K562 (cell line): ENCODE measurements at regions not wholly inside any gene's neighbourhood (a gene's known extent, or its start where the extent isn't known, plus 50 kb on each side); places are given as distances from the start of the nearest gene placed in this dataset.

Experiments used
- CHCHD3 ChIP-seq: fragments of 250-450 bp; sonication (Bioruptor Pico); IDR thresholded peaks from 2 replicates; pipeline ENCODE4 v2.1.2; 2022; ENCODE audit warnings: mild to moderate bottlenecking
- ELF1 ChIP-seq: fragments of 200-800 bp; sonication (Bioruptor generic); IDR thresholded peaks from 2 replicates; pipeline ENCODE4 v1.6.1; 2016; ENCODE audit warnings: missing genetic modification characterization, missing compliant biosample characterization
- GATAD2B ChIP-seq: fragments of 450-650 bp; IDR thresholded peaks from 2 replicates; pipeline ENCODE4 v1.6.1; 2017; ENCODE audit warnings: mild to moderate bottlenecking, borderline replicate concordance
- ILK ChIP-seq: fragments of 450-650 bp; IDR thresholded peaks from 2 replicates; pipeline ENCODE4 v1.6.1; 2016; ENCODE audit warnings: missing genetic modification characterization, low read depth, mild to moderate bottlenecking, missing compliant biosample characterization, moderate library complexity, borderline replicate concordance
- PCBP2 ChIP-seq: fragments of 200-400 bp; formaldehyde crosslinking; IDR thresholded peaks from 2 replicates; pipeline ENCODE4 v1.6.1; 2018; ENCODE audit warnings: low read length, low read depth, mild to moderate bottlenecking, moderate library complexity; ENCODE audit not compliant: poor library complexity, severe bottlenecking
- POLR2A ChIP-seq: fragments of 450-650 bp; conservative IDR thresholded peaks from 2 replicates; pipeline ENCODE4 v1.6.1; 2016
- PRMT5 ChIP-seq: sonication (generic); formaldehyde crosslinking; IDR thresholded peaks from 2 replicates; pipeline ENCODE4 v1.5.0; 2020; ENCODE audit warnings: missing genetic modification reagents
- RBBP5 ChIP-seq: fragments of 200-600 bp; sonication (generic); IDR thresholded peaks from 2 replicates; pipeline ENCODE4 v1.6.1; 2012; ENCODE audit warnings: borderline replicate concordance, mild to moderate bottlenecking, low read length, control low read depth, inconsistent platforms; ENCODE audit not compliant: insufficient read depth, poor library complexity, severe bottlenecking
- SIN3A ChIP-seq, 2 experiments: fragments of 150-350 bp in 1 of 2; IDR thresholded peaks; 2 replicates each; pipeline ENCODE4 v1.6.1; 2011 to 2016; ENCODE audit warnings: borderline replicate concordance in 2 of 2, low read depth in 2 of 2, low read length in 2 of 2, mild to moderate bottlenecking in 2 of 2, moderate library complexity in 2 of 2; ENCODE audit not compliant: control insufficient read depth in 1 of 2
- SMAD4 ChIP-seq: fragments of 250-450 bp; sonication (Bioruptor Pico); conservative IDR thresholded peaks from 2 replicates; pipeline ENCODE4 v1.8.0; 2021; ENCODE audit warnings: inconsistent platforms, mild to moderate bottlenecking, moderate library complexity
- TEAD1 ChIP-seq, 2 experiments: fragments of 450-650 bp in 1 of 2; sonication (generic) in 1 of 2; formaldehyde crosslinking; IDR thresholded peaks; 2 replicates each; pipeline versions ENCODE4 v1.4.0 to v1.8.0; 2020 to 2022; ENCODE audit warnings: mild to moderate bottlenecking in 2 of 2, missing genetic modification reagents in 1 of 2
- TOE1 ChIP-seq, 2 experiments: fragments of 450-650 bp in 1 of 2; sonication (generic) in 1 of 2; formaldehyde crosslinking in 1 of 2; IDR thresholded peaks; 2 replicates each; pipeline versions ENCODE4 v1.7.1 to v1.8.0; 2016 to 2022; ENCODE audit warnings: borderline replicate concordance in 2 of 2, mild to moderate bottlenecking in 2 of 2, antibody characterized with exemption in 1 of 2, inconsistent platforms in 1 of 2, low read depth in 1 of 2, missing genetic modification reagents in 1 of 2, moderate library complexity in 1 of 2
- TSHZ1 ChIP-seq: fragments of 250-450 bp; sonication (Bioruptor Pico); IDR thresholded peaks from 2 replicates; pipeline ENCODE4 v1.4.0; 2020; ENCODE audit warnings: mild to moderate bottlenecking, moderate library complexity
- ZNF174 ChIP-seq: fragments of 250-450 bp; sonication (Bioruptor Pico); IDR thresholded peaks from 2 replicates; pipeline ENCODE4 v1.4.0; 2020; ENCODE audit warnings: mild to moderate bottlenecking
- ZNF24 ChIP-seq: fragments of 450-650 bp; IDR thresholded peaks from 2 replicates; pipeline ENCODE4 v1.6.1; 2016
- ZNF76 ChIP-seq: fragments of 250-450 bp; sonication (Bioruptor Pico); IDR thresholded peaks from 2 replicates; pipeline ENCODE4 v1.4.0; 2020; ENCODE audit warnings: mild to moderate bottlenecking, moderate library complexity, borderline replicate concordance
- TF ChIP-seq, protein P1 (sequence below), 3 experiments: fragments of 200-800 bp in 1 of 3; fragments of 250-450 bp in 1 of 3; fragments of 450-650 bp in 1 of 3; sonication (Bioruptor Pico) in 1 of 3; sonication (Bioruptor generic) in 1 of 3; formaldehyde crosslinking in 1 of 3; IDR thresholded peaks; 2 replicates each; pipeline versions ENCODE4 v1.6.1 to v1.8.0; 2016 to 2022; ENCODE audit warnings: mild to moderate bottlenecking in 2 of 3, missing genetic modification characterization in 2 of 3, missing compliant biosample characterization in 1 of 3, moderate library complexity in 1 of 3
- TF ChIP-seq, protein P2 (sequence below): sonication (generic); formaldehyde crosslinking; IDR thresholded peaks from 2 replicates; pipeline ENCODE4 v1.8.0; 2022; ENCODE audit warnings: missing genetic modification reagents, mild to moderate bottlenecking, moderate library complexity, borderline replicate concordance

GRCh38 chr22:46085828-46086576 is 64.3 kb upstream of the PPARA start (continued):
- TF ChIP-seq, protein P1, sequence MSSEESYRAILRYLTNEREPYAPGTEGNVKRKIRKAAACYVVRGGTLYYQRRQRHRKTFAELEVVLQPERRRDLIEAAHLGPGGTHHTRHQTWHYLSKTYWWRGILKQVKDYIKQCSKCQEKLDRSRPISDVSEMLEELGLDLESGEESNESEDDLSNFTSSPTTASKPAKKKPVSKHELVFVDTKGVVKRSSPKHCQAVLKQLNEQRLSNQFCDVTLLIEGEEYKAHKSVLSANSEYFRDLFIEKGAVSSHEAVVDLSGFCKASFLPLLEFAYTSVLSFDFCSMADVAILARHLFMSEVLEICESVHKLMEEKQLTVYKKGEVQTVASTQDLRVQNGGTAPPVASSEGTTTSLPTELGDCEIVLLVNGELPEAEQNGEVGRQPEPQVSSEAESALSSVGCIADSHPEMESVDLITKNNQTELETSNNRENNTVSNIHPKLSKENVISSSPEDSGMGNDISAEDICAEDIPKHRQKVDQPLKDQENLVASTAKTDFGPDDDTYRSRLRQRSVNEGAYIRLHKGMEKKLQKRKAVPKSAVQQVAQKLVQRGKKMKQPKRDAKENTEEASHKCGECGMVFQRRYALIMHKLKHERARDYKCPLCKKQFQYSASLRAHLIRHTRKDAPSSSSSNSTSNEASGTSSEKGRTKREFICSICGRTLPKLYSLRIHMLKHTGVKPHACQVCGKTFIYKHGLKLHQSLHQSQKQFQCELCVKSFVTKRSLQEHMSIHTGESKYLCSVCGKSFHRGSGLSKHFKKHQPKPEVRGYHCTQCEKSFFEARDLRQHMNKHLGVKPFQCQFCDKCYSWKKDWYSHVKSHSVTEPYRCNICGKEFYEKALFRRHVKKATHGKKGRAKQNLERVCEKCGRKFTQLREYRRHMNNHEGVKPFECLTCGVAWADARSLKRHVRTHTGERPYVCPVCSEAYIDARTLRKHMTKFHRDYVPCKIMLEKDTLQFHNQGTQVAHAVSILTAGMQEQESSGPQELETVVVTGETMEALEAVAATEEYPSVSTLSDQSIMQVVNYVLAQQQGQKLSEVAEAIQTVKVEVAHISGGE (CRISPR knock-in tag; IDR thresholded peaks at IDR 0.05) = peak in 1 of 3 experiments; percentile 75; a peak in 1 of 6 replicates
- no peak for TF ChIP-seq ZNF76
- no peak for TF ChIP-seq PRMT5 (CRISPR knock-in tag)
- TF ChIP-seq, protein P2, sequence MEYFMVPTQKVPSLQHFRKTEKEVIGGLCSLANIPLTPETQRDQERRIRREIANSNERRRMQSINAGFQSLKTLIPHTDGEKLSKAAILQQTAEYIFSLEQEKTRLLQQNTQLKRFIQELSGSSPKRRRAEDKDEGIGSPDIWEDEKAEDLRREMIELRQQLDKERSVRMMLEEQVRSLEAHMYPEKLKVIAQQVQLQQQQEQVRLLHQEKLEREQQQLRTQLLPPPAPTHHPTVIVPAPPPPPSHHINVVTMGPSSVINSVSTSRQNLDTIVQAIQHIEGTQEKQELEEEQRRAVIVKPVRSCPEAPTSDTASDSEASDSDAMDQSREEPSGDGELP (CRISPR knock-in tag) = 0 out of 2 replicates have a peak, but pooled peaks have one; percentile 37
- peak; percentile 63 for TF ChIP-seq POLR2A
- TF ChIP-seq TEAD1 (CRISPR knock-in tag; IDR thresholded peaks at IDR 0.05) = peak; percentile 69 to 82; a peak in 2 of 4 replicates
- peak; percentile 21 to 55; a peak in 1 of 4 replicates for TF ChIP-seq SIN3A (IDR thresholded peaks at IDR 0.05; ENCODE audit: borderline replicate concordance in 2 of 2, control insufficient read depth in 1 of 2, low read depth in 2 of 2, low read length in 2 of 2)
- 0 out of 2 replicates have a peak, but pooled peaks have one; percentile 56 for TF ChIP-seq GATAD2B
- peak; percentile 58; the same call in 1 of the 2 replicates for TF ChIP-seq SMAD4 (CRISPR knock-in tag)
- no peak for TF ChIP-seq ELF1 (tag)
- TF ChIP-seq TSHZ1 = no peak
- no peak for TF ChIP-seq CHCHD3 (CRISPR knock-in tag)
- TF ChIP-seq TOE1 (IDR thresholded peaks at IDR 0.05; ENCODE audit: borderline replicate concordance) = peak; percentile 8; the same call in 1 of the 2 replicates
- no peak for TF ChIP-seq TOE1 (CRISPR knock-in tag; IDR thresholded peaks at IDR 0.05; ENCODE audit: borderline replicate concordance, low read depth)
- TF ChIP-seq ZNF174 (CRISPR knock-in tag) = no peak
- peak; percentile 53 for TF ChIP-seq RBBP5
- TF ChIP-seq ZNF24 = no peak
- TF ChIP-seq PCBP2 = no peak
- no peak for TF ChIP-seq ILK (tag)
